ENCODE measurements at regions not wholly inside any gene's neighbourhood (a gene's known extent, or its start where the extent isn't known, plus 50 kb on each side); places are given as distances from the start of the nearest gene placed in this dataset.

- TF ChIP-seq CTCF (IDR thresholded peaks at IDR 0.05; ENCODE audit: extremely low read depth in 1 of 2, insufficient read depth in 1 of 2, low read depth in 1 of 2, low read length in 2 of 2), result no peak
- TF ChIP-seq EZH2 (IDR thresholded peaks at IDR 0.05; ENCODE audit: borderline replicate concordance, low read depth, low read length, severe bottlenecking), result no peak
- TF ChIP-seq POLR2A (IDR thresholded peaks at IDR 0.05; ENCODE audit: low read depth, low read length), result no peak
- no peak for TF ChIP-seq JUN (IDR thresholded peaks at IDR 0.05; ENCODE audit: borderline replicate concordance, insufficient read depth, insufficient read length, low read depth)
- TF ChIP-seq MYC (IDR thresholded peaks at IDR 0.05; ENCODE audit: low read depth, low read length), result no peak
- no peak for TF ChIP-seq POLR2AphosphoS5 (IDR thresholded peaks at IDR 0.05; ENCODE audit: insufficient read depth, low read depth, low read length)
- no peak for TF ChIP-seq MAX (IDR thresholded peaks at IDR 0.05; ENCODE audit: insufficient read depth, insufficient read length)
- TF ChIP-seq GATA2 (IDR thresholded peaks at IDR 0.05; ENCODE audit: insufficient read depth, insufficient read length, low read depth, low read length), result no peak
Measured at GRCh38 chrX:5718651-5719050, 510.0 kb downstream of the NLGN4X start.
